ENCODE measurements at regions not wholly inside any gene's neighbourhood (a gene's known extent, or its start where the extent isn't known, plus 50 kb on each side); places are given as distances from the start of the nearest gene placed in this dataset.
A peak's percentile ranks its signal among the peaks of the same experiment; 100 is the strongest.

GRCh38 chrX:134747006-134747405, 50.0 kb downstream of the PABIR2 start:
- DNase-seq: no peak

- no peak for DNase-seq
Measured at GRCh38 chrX:134746410-134746785, 50.6 kb downstream of the PABIR2 start.

- DNase-seq: no peak
Measured at GRCh38 chrX:134745636-134746409, 51.2 kb downstream of the PABIR2 start.

GRCh38 chrX:134743091-134743490, 53.9 kb downstream of the PABIR2 start:
- no peak for DNase-seq

GRCh38 chrX:134742573-134742972, 54.4 kb downstream of the PABIR2 start:
- no peak for DNase-seq

DNA sequence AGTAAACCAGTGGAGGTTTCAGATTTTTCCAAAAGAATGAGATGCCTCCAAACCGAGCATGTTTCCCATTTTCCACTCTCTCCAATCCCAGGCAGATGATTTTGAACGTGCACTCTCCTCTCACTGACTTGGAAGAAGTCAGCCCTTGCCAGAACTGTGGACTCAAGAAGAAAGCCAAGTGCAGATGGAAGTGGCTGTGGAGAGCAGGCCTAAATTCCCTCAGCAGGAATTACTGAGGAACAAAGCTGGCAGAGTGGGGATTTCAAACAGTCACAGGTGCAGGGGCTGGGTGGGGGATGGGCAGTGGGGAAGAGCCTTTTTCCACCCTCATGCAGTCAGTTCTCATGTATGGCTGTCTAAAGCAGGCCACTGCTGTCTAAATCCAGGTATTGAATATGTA, 55.3 kb downstream of the PABIR2 start:
- no peak for DNase-seq

- no peak for DNase-seq
Measured at GRCh38 chrX:134738986-134739740, 57.8 kb downstream of the PABIR2 start.

GRCh38 chrX:134738445-134738844, 58.6 kb downstream of the PABIR2 start:
- DNase-seq: no peak

- DNase-seq: no peak
Measured at GRCh38 chrX:134737721-134738369, 59.2 kb downstream of the PABIR2 start.

- DNase-seq: no peak
Measured at GRCh38 chrX:134737061-134737460, 59.9 kb downstream of the PABIR2 start.

DNA sequence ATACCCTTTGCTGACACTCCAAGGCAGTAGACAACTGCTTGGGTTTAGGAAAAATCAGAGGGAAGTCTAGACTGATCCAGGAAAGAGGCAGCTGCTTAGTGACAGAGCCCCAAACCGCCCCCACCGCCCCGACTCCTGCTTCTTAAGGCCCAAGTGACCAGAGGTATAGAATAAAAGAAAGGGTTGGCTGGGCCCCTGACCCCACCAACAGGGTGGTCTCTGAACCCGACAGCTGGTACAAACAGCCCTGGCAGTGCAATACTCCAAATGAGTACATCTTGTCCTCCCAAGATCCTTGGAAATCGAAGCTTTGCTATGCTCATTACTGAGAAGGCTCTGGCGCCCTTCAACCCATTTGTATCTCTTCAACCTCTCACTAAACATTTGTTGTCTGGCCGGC, 60.6 kb downstream of the PABIR2 start:
- DNase-seq: no peak

DNA sequence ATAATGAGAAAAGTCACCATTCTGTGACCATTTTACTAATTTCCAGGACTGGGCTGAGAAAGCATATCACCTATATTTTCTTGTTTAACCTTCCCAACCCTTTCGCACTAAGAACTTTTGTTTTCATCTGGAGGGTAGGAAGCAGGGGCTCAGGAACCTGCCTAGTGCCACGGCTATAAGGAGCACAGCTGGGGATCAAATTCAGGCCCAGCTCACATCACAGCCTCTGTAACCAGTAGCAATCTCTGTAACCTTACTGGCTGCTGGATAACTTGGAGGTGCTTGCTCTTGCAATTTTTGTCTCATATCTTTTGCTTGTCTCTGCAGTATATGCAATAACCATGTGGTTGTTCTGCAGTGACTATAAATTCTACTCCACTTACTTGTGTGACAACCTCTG, 62.0 kb downstream of the PABIR2 start:
- no peak for DNase-seq

DNA sequence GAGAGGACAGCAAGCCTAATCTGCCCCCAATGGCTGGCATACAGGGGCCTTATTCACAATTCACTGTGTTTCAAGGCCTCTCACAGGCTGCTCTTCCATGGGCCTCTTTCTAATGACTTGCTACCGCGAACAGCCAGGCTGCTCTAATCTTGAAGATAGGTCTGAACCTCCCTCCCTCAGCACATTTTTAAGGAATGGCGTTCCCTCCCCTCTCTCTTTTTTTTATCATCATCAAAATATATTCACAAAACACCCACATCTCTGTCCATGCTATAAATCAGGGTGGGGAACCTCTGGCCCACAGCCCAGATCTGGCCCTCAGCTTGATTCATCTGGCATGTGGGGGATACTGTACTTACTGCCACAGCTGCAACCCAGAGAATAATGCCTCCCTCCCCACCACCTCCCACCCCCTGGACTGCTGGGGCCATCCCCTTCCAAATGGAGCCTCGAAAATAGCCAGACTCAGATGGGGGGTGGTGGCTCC, 62.5 kb downstream of the PABIR2 start:
- DNase-seq: peak; percentile 3

DNA sequence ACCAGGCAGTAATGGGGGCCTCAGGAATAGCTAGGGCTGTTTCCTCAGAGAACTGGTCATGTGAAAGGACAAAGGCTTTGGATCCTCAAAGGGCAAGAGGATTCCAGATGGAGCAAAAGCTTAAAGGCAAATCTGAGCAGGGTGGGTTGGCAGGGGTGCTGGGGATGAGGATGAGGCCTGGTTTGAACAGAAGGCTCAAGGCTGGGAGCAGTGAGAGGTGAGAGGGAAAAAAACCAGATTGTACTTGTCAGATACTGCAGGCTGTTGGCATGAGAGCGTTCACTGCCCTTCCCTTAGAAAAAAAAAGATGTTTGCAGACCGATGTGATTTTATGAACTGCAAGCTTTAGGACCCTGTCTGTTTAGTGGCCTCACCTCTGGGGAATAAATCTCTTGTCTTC, 63.4 kb downstream of the PABIR2 start:
- no peak for DNase-seq

- no peak for DNase-seq
Measured at GRCh38 chrX:134732676-134733075, 64.3 kb downstream of the PABIR2 start.

- DNase-seq: no peak
Measured at GRCh38 chrX:134732152-134732551, 64.9 kb downstream of the PABIR2 start.

DNA sequence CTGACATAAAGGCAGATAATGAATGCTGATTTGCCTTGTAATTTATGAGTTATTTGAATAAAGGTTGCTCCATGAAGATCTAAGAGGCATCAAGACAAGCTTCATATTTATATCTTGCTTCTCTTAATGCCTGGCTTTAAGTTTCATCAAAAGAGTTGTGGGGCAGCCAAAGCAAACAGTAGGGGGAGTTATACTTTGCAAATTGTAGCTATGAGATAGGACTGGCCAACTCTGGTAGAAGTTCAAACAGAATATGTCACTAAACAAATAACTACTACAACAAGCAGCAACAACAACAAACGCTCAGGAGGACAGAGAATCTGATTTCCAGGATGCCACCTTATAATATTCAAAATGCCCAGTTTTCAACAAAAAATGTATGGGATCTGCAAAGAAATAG, 69.1 kb upstream of the PLAC1 start:
- DNase-seq: peak; percentile 8

DNA sequence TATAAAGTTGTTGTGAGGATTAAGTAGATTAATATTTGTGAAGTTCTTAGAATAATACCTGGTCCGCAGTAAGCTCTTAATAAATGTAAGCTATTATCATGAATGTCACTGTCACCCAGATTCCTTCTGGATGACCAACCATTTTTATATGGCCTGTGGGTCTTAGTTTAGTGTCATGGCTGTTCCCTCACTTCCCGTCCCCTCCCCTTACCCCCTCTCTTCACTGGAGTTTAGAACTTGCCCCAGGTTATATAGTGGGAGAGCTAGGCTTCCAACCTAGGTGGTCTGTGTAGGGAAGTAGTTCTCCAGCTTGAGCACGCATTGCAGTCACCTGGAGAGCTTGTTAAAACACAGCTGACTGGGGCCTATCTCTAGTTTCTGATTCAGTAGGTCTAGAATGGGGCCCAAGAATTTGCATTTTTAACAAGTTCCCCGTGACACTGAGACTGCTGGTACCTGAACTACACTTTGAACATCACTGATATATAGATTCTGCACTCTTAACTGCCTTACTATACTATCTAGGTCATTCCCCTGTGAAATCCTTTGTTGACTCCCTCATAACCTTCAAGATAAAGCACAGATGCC, 66.9 kb upstream of the PLAC1 start:
- DNase-seq: no peak

DNA sequence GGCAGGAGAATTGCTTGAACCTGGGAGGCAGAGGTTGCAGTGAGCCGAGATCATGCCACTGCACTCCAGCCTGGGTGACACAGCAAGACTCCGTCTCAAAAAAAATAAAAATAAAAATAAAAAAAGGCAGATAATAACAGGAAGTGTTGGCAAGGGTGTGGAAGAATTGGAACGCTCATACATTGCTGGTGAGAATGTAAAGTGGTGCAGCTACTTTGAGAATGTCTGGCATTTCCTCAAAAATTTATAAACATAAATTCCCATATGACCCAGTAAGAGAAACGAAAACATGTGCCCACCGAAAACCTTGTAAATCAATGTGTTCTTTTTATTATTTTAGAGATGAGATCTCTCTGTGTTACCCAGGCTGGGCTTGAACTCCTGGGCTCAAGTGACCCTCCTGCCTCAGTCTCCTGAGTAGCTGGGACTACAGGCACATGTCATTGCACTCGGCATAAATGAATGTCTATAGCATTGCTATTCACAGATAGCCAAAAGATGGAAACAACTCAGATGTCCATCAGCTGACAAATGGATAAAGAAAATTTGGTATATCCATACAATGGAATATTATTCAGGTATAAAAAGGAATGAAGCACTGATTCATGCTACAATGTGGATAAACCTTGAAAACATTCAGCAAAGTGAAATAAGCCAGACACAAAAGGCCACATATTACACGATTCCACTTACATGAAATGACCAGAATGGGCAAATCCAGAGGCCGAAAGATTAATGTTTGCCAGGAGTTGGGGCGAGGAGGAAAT, 63.7 kb upstream of the PLAC1 start:
- DNase-seq: no peak

- peak; percentile 42 for DNase-seq
Measured at GRCh38 chrX:134718966-134719317, 60.7 kb upstream of the PLAC1 start.

GRCh38 chrX:134718105-134718965, 60.1 kb upstream of the PLAC1 start:
- DNase-seq: peak; percentile 44

GRCh38 chrX:134717698-134718097, 59.4 kb upstream of the PLAC1 start:
- DNase-seq: no peak

Data from hematopoietic multipotent progenitor cell treated with erythropoietin and hydrocortisone succinate and interleukin-3 and kit ligand, for 6 days (in vitro differentiated cells).